SK-N-SH treated with all-trans-retinoic acid at 6 μM for 48 hours (cell line): ENCODE measurements at regions not wholly inside any gene's neighbourhood (a gene's known extent, or its start where the extent isn't known, plus 50 kb on each side); places are given as distances from the start of the nearest gene placed in this dataset.

Experiments
- ATAC-seq: fragments of 200-7000 bp; cut with Tn5 transposase; 3 replicates; pipeline ENCODE4 v1.9.1; 2020; ENCODE audit warnings: mild to moderate bottlenecking, moderate library complexity
- ARNTL ChIP-seq: fragments of 450-650 bp; formaldehyde crosslinking; IDR thresholded peaks from 2 replicates; pipeline ENCODE4 v1.5.0; 2020; ENCODE audit warnings: low read depth, mild to moderate bottlenecking, moderate library complexity, borderline replicate concordance
- BACH2 ChIP-seq: fragments of 250-450 bp; sonication (Bioruptor Pico); IDR thresholded peaks from 2 replicates; pipeline ENCODE4 v1.9.0; 2021; ENCODE audit warnings: mild to moderate bottlenecking, borderline replicate concordance
- CREB5 ChIP-seq: fragments of 250-450 bp; sonication (Bioruptor Pico); IDR thresholded peaks from 2 replicates; pipeline ENCODE4 v1.5.1; 2020; ENCODE audit warnings: low read depth, mild to moderate bottlenecking, moderate library complexity
- CSDC2 ChIP-seq: fragments of 250-450 bp; sonication (Bioruptor Pico); IDR thresholded peaks from 2 replicates; pipeline ENCODE4 v1.5.0; 2020; ENCODE audit warnings: mild to moderate bottlenecking, moderate library complexity
- CSRNP3 ChIP-seq: fragments of 250-450 bp; sonication (Bioruptor Pico); IDR thresholded peaks from 2 replicates; pipeline ENCODE4 v1.5.1; 2021; ENCODE audit warnings: mild to moderate bottlenecking, moderate library complexity
- ESRRG ChIP-seq: fragments of 250-450 bp; sonication (Bioruptor Pico); IDR thresholded peaks from 2 replicates; pipeline ENCODE4 v1.6.1; 2021; ENCODE audit warnings: mild to moderate bottlenecking
- GLIS3 ChIP-seq: fragments of 250-450 bp; sonication (Bioruptor Pico); IDR thresholded peaks from 2 replicates; pipeline ENCODE4 v1.5.0; 2020; ENCODE audit warnings: mild to moderate bottlenecking, moderate library complexity
- ISL1 ChIP-seq: fragments of 250-450 bp; sonication (Bioruptor Pico); IDR thresholded peaks from 2 replicates; pipeline ENCODE4 v2.1.2; 2022; ENCODE audit warnings: mild to moderate bottlenecking, moderate library complexity
- PATZ1 ChIP-seq: fragments of 250-450 bp; sonication (Bioruptor Pico); IDR thresholded peaks from 2 replicates; pipeline ENCODE4 v1.8.0; 2020; ENCODE audit warnings: mild to moderate bottlenecking, moderate library complexity, borderline replicate concordance
- POU6F1 ChIP-seq: fragments of 250-450 bp; sonication (Bioruptor Pico); IDR thresholded peaks from 2 replicates; pipeline ENCODE4 v1.8.0; 2021; ENCODE audit warnings: low read depth, mild to moderate bottlenecking, moderate library complexity, borderline replicate concordance
- PPARA ChIP-seq: fragments of 250-450 bp; sonication (Bioruptor Pico); IDR thresholded peaks from 2 replicates; pipeline ENCODE4 v1.5.0; 2020; ENCODE audit warnings: mild to moderate bottlenecking, borderline replicate concordance
- RARB ChIP-seq: fragments of 250-450 bp; sonication (Bioruptor Pico); IDR thresholded peaks from 2 replicates; pipeline ENCODE4 v1.8.0; 2021; ENCODE audit warnings: mild to moderate bottlenecking, moderate library complexity
- SNAI2 ChIP-seq: fragments of 250-450 bp; sonication (Bioruptor Pico); IDR thresholded peaks from 2 replicates; pipeline ENCODE4 v1.5.0; 2020; ENCODE audit warnings: mild to moderate bottlenecking, moderate library complexity
- TCF4 ChIP-seq: fragments of 250-450 bp; sonication (Bioruptor Pico); IDR thresholded peaks from 2 replicates; pipeline ENCODE4 v1.8.0; 2021; ENCODE audit warnings: mild to moderate bottlenecking, moderate library complexity, borderline replicate concordance
- TOX ChIP-seq: fragments of 250-450 bp; sonication (Bioruptor Pico); IDR thresholded peaks from 2 replicates; pipeline ENCODE4 v1.8.0; 2021; ENCODE audit warnings: mild to moderate bottlenecking, moderate library complexity, borderline replicate concordance
- TSHZ2 ChIP-seq: fragments of 250-450 bp; sonication (Bioruptor Pico); IDR thresholded peaks from 2 replicates; pipeline ENCODE4 v1.5.0; 2020; ENCODE audit warnings: mild to moderate bottlenecking, moderate library complexity
- ZC3H10 ChIP-seq: fragments of 250-450 bp; sonication (Bioruptor Pico); IDR thresholded peaks from 2 replicates; pipeline ENCODE4 v1.5.1; 2021; ENCODE audit warnings: mild to moderate bottlenecking, moderate library complexity
- ZFP30 ChIP-seq: fragments of 450-650 bp; formaldehyde crosslinking; IDR thresholded peaks from 2 replicates; pipeline ENCODE4 v1.5.0; 2022; ENCODE audit warnings: mild to moderate bottlenecking, moderate library complexity
- ZNF565 ChIP-seq: fragments of 450-650 bp; formaldehyde crosslinking; conservative IDR thresholded peaks from 2 replicates; pipeline ENCODE4 v1.5.0; 2020; ENCODE audit warnings: low read depth, mild to moderate bottlenecking, moderate library complexity
- ZNF70 ChIP-seq: fragments of 450-650 bp; formaldehyde crosslinking; IDR thresholded peaks from 2 replicates; pipeline ENCODE4 v1.5.0; 2020; ENCODE audit warnings: mild to moderate bottlenecking, moderate library complexity

GRCh38 chr2:122216901-122217300 lies 461.4 kb downstream of the TSN start:
- TF ChIP-seq SNAI2 (CRISPR knock-in tag) (no peak), PATZ1 (no peak), BACH2 (CRISPR knock-in tag) (no peak), GLIS3 (no peak), ZNF70 (CRISPR knock-in tag) (no peak), PPARA (CRISPR knock-in tag) (no peak), RARB (CRISPR knock-in tag) (no peak), TCF4 (no peak), ESRRG (CRISPR knock-in tag) (no peak), CSRNP3 (CRISPR knock-in tag) (no peak), CREB5 (CRISPR knock-in tag) (no peak), ZNF565 (CRISPR knock-in tag) (no peak)
- no peak for ATAC-seq

- TF ChIP-seq TSHZ2 (CRISPR knock-in tag) (no peak), TCF4 (no peak), ESRRG (CRISPR knock-in tag) (no peak), TOX (CRISPR knock-in tag) (no peak), GLIS3 (no peak), ARNTL (no peak), ISL1 (CRISPR knock-in tag) (no peak), POU6F1 (CRISPR knock-in tag) (no peak), ZFP30 (no peak), ZC3H10 (CRISPR knock-in tag) (no peak), BACH2 (CRISPR knock-in tag) (no peak), CSRNP3 (CRISPR knock-in tag) (no peak), CSDC2 (CRISPR knock-in tag) (no peak), CREB5 (CRISPR knock-in tag) (no peak)
- no peak for ATAC-seq
These were observed 463.1 kb downstream of the TSN start for GRCh38 chr2:122218596-122218995.
